VCaP (cell line): ENCODE measurements at regions not wholly inside any gene's neighbourhood (a gene's known extent, or its start where the extent isn't known, plus 50 kb on each side); places are given as distances from the start of the nearest gene placed in this dataset.
"Not testable (repeated sequence)": the region's sequence is repeated elsewhere in the genome, so short reads cannot be mapped to it uniquely, and the experiment has no call there.

Experiments
- H3K27ac ChIP-seq: fragments of 450-650 bp; 2 replicates; pipeline ENCODE4 v1.5.1; 2017
- CTCF ChIP-seq: fragments of 450-650 bp; conservative IDR thresholded peaks from 2 replicates; pipeline ENCODE4 v1.5.1; 2017; ENCODE audit warnings: mild to moderate bottlenecking, moderate library complexity

- H3K27ac ChIP-seq: not testable (repeated sequence)
Measured at GRCh38 chr20:30164389-30164788, 1093.1 kb upstream of the DEFB115 start.

DNA sequence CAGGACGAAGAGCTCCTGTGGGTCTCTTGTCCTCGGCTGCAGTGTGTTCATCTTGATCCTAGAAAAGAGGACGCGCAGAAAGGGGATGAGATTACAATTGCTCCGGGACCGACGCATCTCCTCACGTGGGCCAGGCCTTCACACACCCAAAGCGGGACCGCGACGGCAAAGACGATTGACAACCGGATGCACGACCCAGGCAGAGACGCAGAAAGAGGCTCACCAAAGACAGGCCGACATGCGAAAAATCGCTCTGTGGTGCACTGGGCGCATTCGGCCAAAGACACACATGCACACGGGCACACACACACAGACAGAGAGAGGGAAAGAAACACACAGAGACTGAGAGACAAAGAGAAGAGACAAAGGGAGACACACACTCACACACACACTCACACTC, 1089.9 kb upstream of the DEFB115 start:
- TF ChIP-seq CTCF: no peak
- no peak overlapping the region for H3K27ac ChIP-seq

GRCh38 chr20:30168025-30168799, 1089.3 kb upstream of the DEFB115 start:
- no peak overlapping the region for H3K27ac ChIP-seq
- TF ChIP-seq CTCF: no peak

DNA sequence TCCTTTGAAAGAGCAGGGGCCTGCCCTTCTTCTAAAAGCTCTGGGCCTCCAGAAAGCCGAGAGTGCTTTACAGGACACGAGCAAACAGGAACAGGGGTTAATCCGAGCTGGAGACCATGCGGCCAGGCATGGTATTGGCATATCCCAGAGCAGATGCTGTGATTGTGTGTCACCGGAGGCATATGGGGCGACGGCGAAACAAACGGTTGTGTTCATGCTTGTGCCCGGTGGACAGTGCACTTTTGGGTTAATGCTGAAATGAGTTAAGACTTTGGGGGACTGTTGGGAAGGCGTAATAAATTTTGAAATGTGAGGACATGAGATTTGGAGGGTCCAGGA, 1088.7 kb upstream of the DEFB115 start:
- no peak for TF ChIP-seq CTCF

GRCh38 chr20:30175681-30176080, 1081.8 kb upstream of the DEFB115 start:
- no peak for TF ChIP-seq CTCF
- no peak overlapping the region for H3K27ac ChIP-seq

More for the DNA sequence above, 1088.7 kb upstream of the DEFB115 start:
- H3K27ac ChIP-seq: no peak overlapping the region

DNA sequence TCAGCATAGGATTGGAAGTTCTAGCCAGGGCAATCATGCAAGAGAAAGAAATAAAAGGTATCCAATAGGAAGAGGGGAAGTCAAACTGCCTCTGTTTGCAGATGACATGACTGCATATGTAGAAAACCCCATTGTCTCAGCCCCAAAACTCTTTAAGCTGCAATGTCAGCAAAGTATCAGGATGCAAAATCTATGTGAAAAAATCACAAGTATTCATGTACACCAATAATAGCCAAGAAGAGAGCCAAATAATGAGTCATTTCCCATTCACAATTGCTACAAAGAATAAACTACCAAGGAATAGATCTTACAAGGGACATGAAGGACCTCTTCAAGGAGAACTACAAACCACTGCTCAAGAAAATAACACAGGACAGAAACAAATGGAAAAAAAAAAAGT, 1074.3 kb upstream of the DEFB115 start:
- H3K27ac ChIP-seq: not testable (repeated sequence)

DNA sequence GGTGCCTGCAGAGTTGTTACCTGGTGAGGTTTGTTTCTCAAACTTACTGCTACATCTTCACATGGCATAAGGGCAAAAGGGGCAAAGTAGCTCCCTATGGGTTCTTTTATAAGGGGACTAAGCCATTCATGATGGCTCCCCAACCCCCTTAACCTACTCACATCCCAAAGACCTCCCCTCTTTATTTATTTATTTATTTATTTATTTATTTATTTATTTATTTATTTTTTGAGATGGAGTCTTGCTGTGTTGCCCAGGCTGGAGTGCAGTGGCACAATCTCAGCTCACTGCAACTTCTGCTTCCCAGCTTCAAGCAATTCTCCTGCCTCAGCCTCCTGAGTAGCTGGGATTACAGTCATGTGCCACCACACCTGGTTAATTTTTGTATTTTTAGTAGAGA, 1065.7 kb upstream of the DEFB115 start:
- H3K27ac ChIP-seq: not testable (repeated sequence)

- H3K27ac ChIP-seq: not testable (repeated sequence)
Measured at GRCh38 chr20:30234477-30234876, 1023.0 kb upstream of the DEFB115 start.

DNA sequence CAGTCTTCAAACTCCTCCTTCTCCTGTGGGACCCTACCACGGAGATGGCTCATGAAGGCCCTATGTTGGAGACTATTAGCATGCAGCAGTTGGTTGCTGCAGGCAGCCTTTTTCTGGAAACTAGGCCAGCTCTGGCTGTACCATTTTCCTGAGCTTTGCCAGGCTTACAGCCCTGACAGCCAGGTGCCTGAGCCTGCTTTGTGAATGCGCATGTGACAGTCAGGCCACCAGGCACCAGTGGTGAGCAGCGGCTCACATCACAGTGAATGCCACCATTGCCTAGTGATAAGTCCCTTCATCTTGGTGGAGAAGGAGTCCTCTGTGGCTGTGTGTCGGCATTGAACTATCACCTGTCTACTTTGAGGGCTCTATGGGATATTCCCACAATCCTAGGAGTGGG, 982.4 kb upstream of the DEFB115 start:
- H3K27ac ChIP-seq: not testable (repeated sequence)

DNA sequence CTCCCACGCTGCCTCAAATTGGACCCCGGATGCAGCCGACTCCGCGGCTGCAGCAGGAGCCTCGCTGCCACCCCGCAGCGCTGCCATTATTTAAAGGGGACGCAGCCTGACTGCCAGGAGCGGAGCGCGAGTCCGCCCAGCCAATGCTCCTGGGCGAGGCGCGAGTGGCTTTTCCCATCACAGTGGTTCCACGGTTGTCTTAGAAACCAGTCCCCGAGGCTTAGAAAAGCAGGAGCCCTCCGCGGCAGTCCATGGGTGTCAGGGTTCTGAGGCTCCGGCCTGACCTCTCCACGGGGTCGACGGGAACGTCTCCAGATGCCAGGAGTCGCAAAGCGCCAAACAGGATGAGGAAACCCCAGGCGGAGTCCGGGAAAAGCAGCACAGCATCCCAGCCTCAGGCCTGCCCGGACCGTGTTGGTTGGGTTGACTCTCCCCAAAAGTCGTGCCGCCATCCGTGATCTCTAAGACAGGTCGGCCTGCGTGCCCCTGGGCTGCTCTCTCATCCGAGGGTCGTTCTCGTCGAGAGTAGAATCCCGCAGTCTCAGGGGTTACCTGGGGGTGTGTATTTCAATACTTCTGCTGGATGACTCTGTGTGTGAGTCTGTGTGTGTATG, 975.8 kb upstream of the DEFB115 start:
- H3K27ac ChIP-seq: no peak overlapping the region
- no peak for TF ChIP-seq CTCF

DNA sequence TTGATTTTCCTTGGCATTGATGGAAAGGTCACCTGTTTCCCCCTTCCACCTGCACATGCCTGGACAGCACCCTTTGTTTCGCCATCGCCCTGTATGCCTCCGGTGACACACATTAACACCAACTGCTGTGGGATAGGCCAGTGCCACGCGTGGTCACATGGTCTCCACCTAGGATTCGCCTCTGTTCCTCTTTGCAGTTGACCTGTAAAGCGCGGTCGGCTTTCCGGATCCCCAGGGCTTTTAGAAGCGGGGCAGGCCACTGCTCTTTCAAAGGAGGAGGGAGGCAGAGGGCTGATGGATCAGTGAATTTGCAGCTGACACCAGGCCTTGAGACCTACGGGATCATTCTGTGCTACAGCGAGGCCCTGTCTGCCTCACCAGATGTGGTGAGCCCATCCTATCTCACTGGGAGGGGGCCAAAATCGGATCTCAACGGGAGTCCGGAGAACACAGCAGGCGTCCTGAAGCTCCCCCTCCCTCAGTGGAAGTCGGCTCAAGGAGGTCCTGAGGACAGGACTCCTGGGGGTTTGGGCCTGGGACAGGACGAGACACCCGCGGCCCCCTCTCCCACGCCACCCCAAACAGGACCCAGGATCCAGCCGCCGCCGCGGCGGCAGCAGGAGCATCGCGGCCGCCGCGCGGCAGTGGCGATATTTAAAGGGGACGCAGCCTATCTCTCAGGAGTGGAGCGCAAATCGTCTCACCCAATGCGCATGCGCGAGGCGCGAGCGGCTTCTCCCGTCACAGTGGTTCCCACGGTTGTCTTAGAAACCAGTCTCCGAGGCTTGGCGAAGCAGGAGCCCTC, 973.8 kb upstream of the DEFB115 start:
- not testable (repeated sequence) for H3K27ac ChIP-seq
